ENCODE measurements at regions not wholly inside any gene's neighbourhood (a gene's known extent, or its start where the extent isn't known, plus 50 kb on each side); places are given as distances from the start of the nearest gene placed in this dataset.

DNA sequence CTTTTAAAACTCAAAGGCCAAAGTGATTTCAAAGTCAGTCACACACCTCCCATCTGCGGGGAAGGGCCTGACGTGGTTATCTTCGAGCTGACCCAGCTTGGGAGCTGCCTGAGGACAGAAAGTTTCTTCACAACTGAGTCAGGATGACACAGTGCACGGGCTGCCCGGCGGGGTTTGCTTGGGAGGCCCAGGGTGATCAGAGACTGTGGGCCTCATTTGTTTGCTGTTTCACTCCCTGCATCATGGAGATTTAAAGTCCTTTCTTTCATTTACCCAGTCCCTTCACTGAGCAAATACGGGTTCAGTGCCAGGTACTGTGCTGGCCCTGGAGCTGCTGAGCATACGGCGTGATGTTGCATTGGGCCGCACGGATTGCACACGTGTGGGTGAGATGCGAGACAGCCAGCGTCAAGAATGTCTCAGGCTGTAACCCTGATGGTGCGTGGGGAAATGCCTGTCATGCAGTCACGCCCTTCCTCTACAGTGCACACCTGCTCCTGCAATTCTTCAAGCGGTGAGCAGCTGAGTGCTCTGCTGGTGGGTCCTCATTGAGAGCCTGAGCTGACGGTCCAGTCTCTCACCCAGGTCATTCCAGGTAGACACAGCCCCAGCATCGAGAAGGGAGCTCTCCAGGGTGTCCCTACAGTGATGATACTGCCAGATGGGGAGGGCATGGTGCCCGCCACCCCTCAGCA is 82.7 kb upstream of the PMEPA1 start:
- no peaks in the 10 kb centered on the region for H3K36me3 ChIP-seq
- no peaks in the 10 kb centered on the region for H3K4me1 ChIP-seq
- TF ChIP-seq, protein P1, sequence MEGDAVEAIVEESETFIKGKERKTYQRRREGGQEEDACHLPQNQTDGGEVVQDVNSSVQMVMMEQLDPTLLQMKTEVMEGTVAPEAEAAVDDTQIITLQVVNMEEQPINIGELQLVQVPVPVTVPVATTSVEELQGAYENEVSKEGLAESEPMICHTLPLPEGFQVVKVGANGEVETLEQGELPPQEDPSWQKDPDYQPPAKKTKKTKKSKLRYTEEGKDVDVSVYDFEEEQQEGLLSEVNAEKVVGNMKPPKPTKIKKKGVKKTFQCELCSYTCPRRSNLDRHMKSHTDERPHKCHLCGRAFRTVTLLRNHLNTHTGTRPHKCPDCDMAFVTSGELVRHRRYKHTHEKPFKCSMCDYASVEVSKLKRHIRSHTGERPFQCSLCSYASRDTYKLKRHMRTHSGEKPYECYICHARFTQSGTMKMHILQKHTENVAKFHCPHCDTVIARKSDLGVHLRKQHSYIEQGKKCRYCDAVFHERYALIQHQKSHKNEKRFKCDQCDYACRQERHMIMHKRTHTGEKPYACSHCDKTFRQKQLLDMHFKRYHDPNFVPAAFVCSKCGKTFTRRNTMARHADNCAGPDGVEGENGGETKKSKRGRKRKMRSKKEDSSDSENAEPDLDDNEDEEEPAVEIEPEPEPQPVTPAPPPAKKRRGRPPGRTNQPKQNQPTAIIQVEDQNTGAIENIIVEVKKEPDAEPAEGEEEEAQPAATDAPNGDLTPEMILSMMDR (IDR thresholded peaks at IDR 0.05): no peak
- H3K27me3 ChIP-seq: no peaks in the 10 kb centered on the region
- H3K9me3 ChIP-seq: no peaks in the 10 kb centered on the region
- H3K27ac ChIP-seq: no peak overlapping the region
- no peak overlapping the region for H3K4me3 ChIP-seq
- no peak for DNase-seq (ENCODE audit: low spot score)

GRCh38 chr20:57791966-57792365 is 82.2 kb upstream of the PMEPA1 start:
- H3K36me3 ChIP-seq: no peaks in the 10 kb centered on the region
- TF ChIP-seq, protein P1 (IDR thresholded peaks at IDR 0.05): no peak
- no peak for DNase-seq (ENCODE audit: low spot score)
- H3K4me3 ChIP-seq: no peak overlapping the region
- no peak overlapping the region for H3K27ac ChIP-seq
- H3K9me3 ChIP-seq: no peaks in the 10 kb centered on the region
- no peaks in the 10 kb centered on the region for H3K4me1 ChIP-seq
- H3K27me3 ChIP-seq: no peaks in the 10 kb centered on the region

DNA sequence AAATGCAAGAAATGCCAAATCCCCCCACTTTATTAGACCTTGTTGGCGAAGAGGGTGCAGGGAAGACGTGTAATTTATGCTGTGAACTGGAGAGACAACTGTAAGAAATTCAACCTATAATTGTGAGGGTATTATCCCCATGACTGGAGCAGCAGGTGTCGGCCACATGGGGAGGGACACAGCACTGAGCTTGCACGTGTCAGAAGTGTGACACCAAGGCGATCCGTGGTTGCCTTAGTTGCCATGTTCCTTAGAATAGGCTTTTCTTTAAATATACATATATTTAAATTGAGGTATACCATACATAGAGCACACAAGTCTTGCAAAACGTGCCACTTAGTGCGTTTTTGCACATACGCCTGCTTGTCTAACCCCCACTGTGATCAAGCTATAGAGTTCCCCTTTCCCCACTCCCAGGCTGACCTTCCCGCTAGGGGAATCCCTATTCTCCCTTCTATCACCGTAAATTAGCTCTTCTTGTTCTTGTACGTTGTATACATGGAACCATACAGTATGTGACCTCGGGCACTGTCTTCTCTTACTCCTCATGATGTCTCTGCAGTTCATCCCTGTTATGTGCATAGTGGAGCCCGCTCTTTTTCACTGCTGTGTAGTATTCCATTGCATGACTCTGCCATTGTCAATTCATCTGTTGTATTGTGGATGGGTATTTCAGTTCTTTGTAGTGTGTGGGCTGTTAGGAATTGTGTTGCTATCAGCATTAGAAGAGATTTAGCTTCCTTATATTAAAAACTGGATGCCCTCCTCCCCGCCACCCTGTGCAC is 81.6 kb upstream of the PMEPA1 start:
- H3K27ac ChIP-seq: no peak overlapping the region
- TF ChIP-seq, protein P1 (IDR thresholded peaks at IDR 0.05): no peak
- no peaks in the 10 kb centered on the region for H3K36me3 ChIP-seq

DNA sequence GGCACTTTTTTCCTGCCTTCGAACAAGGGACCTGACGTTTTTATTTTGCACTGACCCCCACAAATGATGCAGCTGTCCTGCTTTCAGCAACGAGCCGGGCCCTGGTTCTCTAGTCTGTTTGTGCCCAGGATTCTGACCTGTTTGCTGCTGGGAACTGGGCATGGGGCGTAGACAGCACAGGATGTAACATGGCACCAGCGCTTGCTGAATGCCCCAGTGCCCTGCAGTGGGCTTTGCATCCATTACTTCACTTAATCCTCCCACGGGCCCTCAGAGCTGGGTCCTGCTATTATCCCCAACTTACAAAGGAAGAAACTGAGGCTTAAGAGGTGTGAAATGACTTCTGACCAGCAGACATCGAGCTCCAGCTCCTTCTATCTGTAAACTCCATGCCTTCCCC is 80.4 kb upstream of the PMEPA1 start:
- no peaks in the 10 kb centered on the region for H3K36me3 ChIP-seq
- no peak overlapping the region for H3K27ac ChIP-seq
- H3K27me3 ChIP-seq: no peaks in the 10 kb centered on the region
- no peak for DNase-seq (ENCODE audit: low spot score)
- no peaks in the 10 kb centered on the region for H3K9me3 ChIP-seq
- H3K4me3 ChIP-seq: no peak overlapping the region
- TF ChIP-seq, protein P1 (IDR thresholded peaks at IDR 0.05): no peak
- no peaks in the 10 kb centered on the region for H3K4me1 ChIP-seq

More for the DNA sequence above, 81.6 kb upstream of the PMEPA1 start:
- Histone ChIP-seq H3K27me3 (no peaks in the 10 kb centered on the region), H3K4me3 (no peak overlapping the region), H3K4me1 (no peaks in the 10 kb centered on the region), H3K9me3 (no peaks in the 10 kb centered on the region)
- no peak for DNase-seq (ENCODE audit: low spot score)

- no peak for DNase-seq (ENCODE audit: low spot score)
Observed at GRCh38 chr20:57788936-57789613, 79.3 kb upstream of the PMEPA1 start.

More at GRCh38 chr20:57788936-57789613, 79.3 kb upstream of the PMEPA1 start:
- Histone ChIP-seq H3K4me1 (no peaks in the 10 kb centered on the region), H3K4me3 (no peak overlapping the region), H3K27me3 (no peaks in the 10 kb centered on the region), H3K9me3 (no peaks in the 10 kb centered on the region), H3K36me3 (no peaks in the 10 kb centered on the region), H3K27ac (no peak overlapping the region)
- TF ChIP-seq, protein P1 (IDR thresholded peaks at IDR 0.05): no peak
